GM12878 (cell line): ENCODE measurements at regions not wholly inside any gene's neighbourhood (a gene's known extent, or its start where the extent isn't known, plus 50 kb on each side); places are given as distances from the start of the nearest gene placed in this dataset.

ENCODE experiments used
- ATAC-seq: fragments of 200-7000 bp; cut with Tn5 transposase; 3 replicates; pipeline ENCODE4 v1.9.1; 2020; ENCODE audit warnings: mild to moderate bottlenecking, moderate library complexity
- BruUV-seq: library from RNA; stranded (reverse); fragments of 400-500 nt; replicated peaks from 2 replicates; lab custom pipeline; 2021; lab: Mats Ljungman, UMichigan
- CTCF ChIA-PET: fragments of 300-600 bp; sonication (Branson Sonifier 250); formaldehyde crosslinking; extraction: SDS; loops from one replicate; lab custom pipeline; 2021; ENCODE audit warnings: inconsistent platforms; lab: Yijun Ruan, JAX
- POLR2A ChIA-PET: fragments of 350-600 bp; formaldehyde crosslinking; extraction: SDS; loops from one replicate; lab custom pipeline; 2021; ENCODE audit warnings: inconsistent platforms; lab: Charles Lee
- RAD21 ChIA-PET: fragments of 300-600 bp; sonication (Branson Sonifier 250); formaldehyde crosslinking; loops from one replicate; lab custom pipeline; 2023; ENCODE audit warnings: antibody characterized with exemption; ENCODE audit not compliant: unreplicated experiment; lab: Charles Lee
- SMC1A ChIA-PET: fragments of 300-600 bp; sonication (Branson Sonifier 250); formaldehyde crosslinking; loops from one replicate; lab custom pipeline; 2023; ENCODE audit not compliant: unreplicated experiment, uncharacterized antibody; lab: Charles Lee
- DNase-seq: peaks from one replicate; pipeline ENCODE4 v3.0.0-alpha.2; 2011; ENCODE audit warnings: low read depth, low spot score
- FAIRE-seq: peaks from 3 replicates; lab custom pipeline; 2011; peaks lifted over from hg19 to GRCh38; lab: Jason Lieb, UNC
- H2AFZ ChIP-seq: 2 replicates; pipeline ENCODE4 v1.6.0; 2011; ENCODE audit warnings: low read depth, low read length, control low read depth; ENCODE audit not compliant: control insufficient read depth
- H3K27ac ChIP-seq: 2 replicates; pipeline ENCODE4 v1.5.1; 2011; ENCODE audit warnings: control low read depth; ENCODE audit not compliant: control insufficient read depth, insufficient read depth
- H3K27me3 ChIP-seq, 2 experiments: replicated peaks in 1 of 2; 2 replicates each; pipeline versions ENCODE4 v1.6.0 to v1.6.1; 2011; ENCODE audit warnings: low read length in 1 of 2; ENCODE audit not compliant: control insufficient read depth in 2 of 2, insufficient read depth in 2 of 2
- H3K36me3 ChIP-seq, 2 experiments: 2 replicates each; pipeline ENCODE4 v1.5.1; 2011; ENCODE audit warnings: low read length in 1 of 2; ENCODE audit not compliant: control insufficient read depth in 2 of 2, insufficient read depth in 2 of 2
- H3K4me1 ChIP-seq: 2 replicates; pipeline ENCODE4 v1.6.1; 2011; ENCODE audit warnings: mild to moderate bottlenecking, low read length, moderate library complexity, mixed read lengths; ENCODE audit not compliant: control insufficient read depth, insufficient read depth
- H3K4me2 ChIP-seq: 2 replicates; pipeline ENCODE4 v1.6.0; 2011; ENCODE audit warnings: control low read depth; ENCODE audit not compliant: control insufficient read depth, insufficient read depth
- H3K4me3 ChIP-seq: fragments of 200-600 bp; sonication (generic); 2 replicates; pipeline ENCODE4 v1.5.1; 2016
- H3K79me2 ChIP-seq: 2 replicates; pipeline ENCODE4 v1.6.0; 2011; ENCODE audit warnings: low read length; ENCODE audit not compliant: control insufficient read depth, insufficient read depth
- H3K9ac ChIP-seq: 2 replicates; pipeline ENCODE4 v1.8.0; 2011; ENCODE audit warnings: low read length, control low read depth, mixed read lengths; ENCODE audit not compliant: control insufficient read depth, insufficient read depth
- H3K9me3 ChIP-seq: replicated peaks from 3 replicates; pipeline ENCODE4 v1.5.1; 2011; ENCODE audit warnings: mild to moderate bottlenecking, low read length; ENCODE audit not compliant: control insufficient read depth, insufficient read depth
- H4K20me1 ChIP-seq: 2 replicates; pipeline ENCODE4 v1.6.0; 2011; ENCODE audit not compliant: control insufficient read depth, insufficient read depth
- ATF2 ChIP-seq: IDR thresholded peaks from 2 replicates; pipeline ENCODE4 v1.6.1; 2012; ENCODE audit warnings: low read length, inconsistent platforms
- BRCA1 ChIP-seq: IDR thresholded peaks from 2 replicates; pipeline ENCODE4 v1.6.1; 2011; ENCODE audit warnings: low read depth, low read length, improper control_type of control experiment
- EP300 ChIP-seq, 2 experiments: fragments of 150-350 bp in 1 of 2; IDR thresholded peaks; 2 replicates each; pipeline ENCODE4 v1.6.1; 2011 to 2012; ENCODE audit warnings: low read depth in 2 of 2, low read length in 2 of 2, borderline replicate concordance in 1 of 2, improper control_type of control experiment in 1 of 2, inconsistent platforms in 1 of 2; ENCODE audit not compliant: control insufficient read depth in 1 of 2
- HDGF ChIP-seq: fragments of 450-650 bp; IDR thresholded peaks from 2 replicates; pipeline ENCODE4 v1.6.1; 2016; ENCODE audit warnings: antibody characterized with exemption
- IRF3 ChIP-seq: fragments of 450-650 bp; IDR thresholded peaks from 2 replicates; pipeline ENCODE4 v1.6.1; 2014; ENCODE audit warnings: mild to moderate bottlenecking
- KDM1A ChIP-seq: fragments of 200-600 bp; sonication (generic); IDR thresholded peaks from 2 replicates; pipeline ENCODE4 v1.6.1; 2016; ENCODE audit warnings: borderline replicate concordance
- NKRF ChIP-seq: fragments of 450-650 bp; conservative IDR thresholded peaks from 2 replicates; pipeline ENCODE4 v1.6.1; 2017; ENCODE audit warnings: mild to moderate bottlenecking, moderate library complexity
- POLR2A ChIP-seq: IDR thresholded peaks from 2 replicates; pipeline ENCODE4 v1.6.1; 2011; ENCODE audit warnings: low read depth, mild to moderate bottlenecking, low read length
- PRDM15 ChIP-seq: fragments of 450-650 bp; formaldehyde crosslinking; IDR thresholded peaks from 2 replicates; pipeline ENCODE4 v1.4.0; 2020; ENCODE audit warnings: mild to moderate bottlenecking, moderate library complexity
- RAD21 ChIP-seq: IDR thresholded peaks from 2 replicates; pipeline ENCODE4 v1.6.1; 2011; ENCODE audit warnings: mild to moderate bottlenecking, low read depth, low read length, moderate library complexity; ENCODE audit not compliant: insufficient read depth
- SREBF2 ChIP-seq: IDR thresholded peaks from 2 replicates; pipeline ENCODE4 v1.6.1; 2012; ENCODE audit warnings: mild to moderate bottlenecking, low read length
- ZNF687 ChIP-seq: fragments of 450-650 bp; IDR thresholded peaks from 2 replicates; pipeline ENCODE4 v1.6.1; 2017; ENCODE audit warnings: mild to moderate bottlenecking, moderate library complexity
- WGBS: methylation state at CpG from one replicate; pipeline ENCODE4 v1.1.6; 2016; ENCODE audit warnings: low lambda C conversion rate; ENCODE audit not compliant: insufficient replicate concordance, insufficient coverage; ENCODE audit errors: missing lambda C conversion rate; 5-methylcytosine and 5-hydroxymethylcytosine counted together
- in situ Hi-C: fragments of 300-500 bp; cut with MboI; formaldehyde crosslinking; loops from 9 replicates; pipeline ENCODE4 v1.14.3; 2018; ENCODE audit warnings: mixed read lengths
- intact Hi-C: fragments of 100-400 bp; cut with micrococcal nuclease; formaldehyde crosslinking; loops from one replicate; pipeline ENCODE4 v1.14.2; 2022; ENCODE audit not compliant: unreplicated experiment

- in situ Hi-C loops (no loop called here), intact Hi-C loops (no loop called here)
- ChIA-PET POLR2A (no interaction called here), RAD21 (no interaction called here), CTCF (no interaction called here), SMC1A (no interaction called here)
- no peak overlapping the region for H3K4me3 ChIP-seq
- WGBS: 78% methylated on average over 7 of the region's 7 CpGs
- no peak overlapping the region for H3K4me2 ChIP-seq
- H3K9me3 ChIP-seq: no peaks in the 10 kb centered on the region
- no peaks in the 10 kb centered on the region for H3K79me2 ChIP-seq
- H3K36me3 ChIP-seq: no peaks in the 10 kb centered on the region
- H3K9ac ChIP-seq: no peak overlapping the region
- FAIRE-seq: no peak
- H3K27ac ChIP-seq: no peak overlapping the region
- no peaks in the 10 kb centered on the region; a peak in 2 of 4 replicates for H3K27me3 ChIP-seq
- H4K20me1 ChIP-seq: no peaks in the 10 kb centered on the region
- no peak overlapping the region for H2AFZ ChIP-seq
- no TSS peak for BruUV-seq
- no peak for ATAC-seq
- H3K4me1 ChIP-seq: no peaks in the 10 kb centered on the region
- no peak for DNase-seq
- TF ChIP-seq POLR2A (no peak), HDGF (no peak), EP300 (IDR thresholded peaks at IDR 0.05; ENCODE audit: borderline replicate concordance in 1 of 2, control insufficient read depth in 1 of 2, low read depth in 2 of 2, low read length in 2 of 2) (no peak), PRDM15 (CRISPR knock-in tag) (no peak), SREBF2 (no peak), ZNF687 (no peak), NKRF (no peak), KDM1A (no peak), ATF2 (no peak), BRCA1 (no peak), RAD21 (no peak), IRF3 (no peak)
Observed at GRCh38 chr1:229928767-229929166, 138.3 kb upstream of the GALNT2 start.
